Esophagus muscularis mucosa (tissue), 4 donors: ENCODE measurements at regions not wholly inside any gene's neighbourhood (a gene's known extent, or its start where the extent isn't known, plus 50 kb on each side); places are given as distances from the start of the nearest gene placed in this dataset.

Source experiments
- DNase-seq: peaks from one replicate; pipeline ENCODE4 v3.0.0-alpha.2; 2017; ENCODE audit errors: extremely low spot score
- H3K27ac ChIP-seq, 4 donors: fragments of 200-600 bp; sonication (generic); replicated peaks in 1 of 4; 1 replicate in 3 of 4; 2 replicates in 1 of 4; pipeline ENCODE4 v1.5.1; 2016 to 2019; ENCODE audit warnings: mild to moderate bottlenecking in 1 of 4
- H3K27me3 ChIP-seq, 4 donors: fragments of 200-600 bp; sonication (generic); one replicate each; pipeline versions ENCODE4 v1.5.1 to v1.6.0; 2016 to 2019
- H3K36me3 ChIP-seq, 4 donors: fragments of 200-600 bp; sonication (generic); one replicate each; pipeline ENCODE4 v1.5.1; 2016 to 2019
- H3K4me1 ChIP-seq, 4 donors: fragments of 200-600 bp; sonication (generic); one replicate each; pipeline ENCODE4 v1.5.1; 2016 to 2019
- H3K4me3 ChIP-seq, 4 donors: fragments of 200-600 bp; sonication (generic); 1 replicate in 2 of 4; 2 replicates in 2 of 4; pipeline ENCODE4 v1.5.1; 2016 to 2019; ENCODE audit warnings: mild to moderate bottlenecking in 4 of 4, moderate library complexity in 1 of 4
- H3K9me3 ChIP-seq, 4 donors: fragments of 200-600 bp; sonication (generic); 1 replicate in 3 of 4; 2 replicates in 1 of 4; pipeline ENCODE4 v1.5.1; 2016 to 2019
- CTCF ChIP-seq, 3 experiments: fragments of 200-600 bp in 2 of 3; fragments of 450-650 bp in 1 of 3; sonication (generic) in 2 of 3; IDR thresholded peaks; one replicate each; pipeline ENCODE4 v1.5.1; 2017 to 2019; ENCODE audit warnings: antibody characterized with exemption in 3 of 3, mild to moderate bottlenecking in 2 of 3, moderate library complexity in 1 of 3
- EP300 ChIP-seq: sonication (generic); formaldehyde crosslinking; IDR thresholded peaks from one replicate; pipeline ENCODE4 v1.6.1; 2017; ENCODE audit warnings: antibody characterized with exemption
- POLR2A ChIP-seq: fragments of 450-650 bp; IDR thresholded peaks from one replicate; pipeline ENCODE4 v1.6.1; 2017; ENCODE audit warnings: antibody characterized with exemption, moderate library complexity, mild to moderate bottlenecking, low read depth
- POLR2AphosphoS5 ChIP-seq, 2 donors: sonication (generic); formaldehyde crosslinking; IDR thresholded peaks; one replicate each; pipeline ENCODE4 v1.6.1; 2017; ENCODE audit warnings: antibody characterized with exemption in 2 of 2
- WGBS: methylation state at CpG from one replicate; pipeline ENCODE4 v1.1.5; 2018; 5-methylcytosine and 5-hydroxymethylcytosine counted together
- intact Hi-C: fragments of 100-400 bp; cut with DNase I; formaldehyde crosslinking; loops from one replicate; pipeline ENCODE4 v1.15.1; 2023
- small RNA-seq, 3 donors: library from RNA; depleted of rRNA; stranded (forward); fragments of <200 nt; gene quantifications; one replicate each; pipeline ENCODE3, GENCODE V24; 2016

GRCh38 chr6:8507286-8507685, 71.9 kb upstream of the SLC35B3 start:
- H3K9me3 ChIP-seq, result no peaks in the 10 kb centered on the region
- H3K36me3 ChIP-seq, result no peaks in the 10 kb centered on the region
- no peak for DNase-seq
- no peaks in the 10 kb centered on the region for H3K27me3 ChIP-seq
- 89% methylated on average over 5 of the region's 5 CpGs for WGBS
- intact Hi-C loops, result no loop called here
- H3K4me3 ChIP-seq, result no peak overlapping the region
- H3K27ac ChIP-seq, result no peak overlapping the region
- H3K4me1 ChIP-seq, result no peaks in the 10 kb centered on the region
- no peak for TF ChIP-seq POLR2A

- Histone ChIP-seq H3K4me1 (no peaks in the 10 kb centered on the region), H3K27ac (no peak overlapping the region), H3K36me3 (no peaks in the 10 kb centered on the region), H3K27me3 (no peaks in the 10 kb centered on the region), H3K4me3 (no peak overlapping the region), H3K9me3 (peaks cover 0 to 1% (median 0%) of the 10 kb centered on the region in 4 donors)
- intact Hi-C loops, result no loop called here
- TF ChIP-seq POLR2AphosphoS5 (IDR thresholded peaks at IDR 0.05), result no peak
- TF ChIP-seq EP300, result no peak
- no peak for TF ChIP-seq POLR2A
- TF ChIP-seq CTCF (IDR thresholded peaks at IDR 0.05), result no peak
- 13% methylated on average over 1 of the region's 1 CpG for WGBS
- no peak for DNase-seq
Observed at GRCh38 chr6:8506126-8506525, 70.8 kb upstream of the SLC35B3 start.

- intact Hi-C loops, result no loop called here
Observed at GRCh38 chr6:8499540-8499939, 64.2 kb upstream of the SLC35B3 start.

GRCh38 chr6:8494730-8495129, 59.4 kb upstream of the SLC35B3 start:
- H3K36me3 ChIP-seq, result no peaks in the 10 kb centered on the region
- WGBS, result 92% methylated on average over 5 of the region's 5 CpGs
- TF ChIP-seq POLR2A (no peak), CTCF (IDR thresholded peaks at IDR 0.05) (no peak), POLR2AphosphoS5 (IDR thresholded peaks at IDR 0.05) (no peak), EP300 (no peak)
- H3K4me3 ChIP-seq, result no peak overlapping the region
- peaks cover 0 to 11% (median 0%) of the 10 kb centered on the region in 4 donors for H3K9me3 ChIP-seq
- no peaks in the 10 kb centered on the region for H3K27me3 ChIP-seq
- no peaks in the 10 kb centered on the region for H3K4me1 ChIP-seq
- H3K27ac ChIP-seq, result no peak overlapping the region
- no peak for DNase-seq
- intact Hi-C loops, result no loop called here

More at GRCh38 chr6:8499540-8499939, 64.2 kb upstream of the SLC35B3 start:
- Histone ChIP-seq H3K27me3 (no peaks in the 10 kb centered on the region), H3K4me3 (no peak overlapping the region), H3K27ac (no peak overlapping the region), H3K9me3 (peaks cover 0 to 15% (median 0%) of the 10 kb centered on the region in 4 donors), H3K4me1 (no peaks in the 10 kb centered on the region), H3K36me3 (no peaks in the 10 kb centered on the region)
- TF ChIP-seq POLR2AphosphoS5 (IDR thresholded peaks at IDR 0.05) (no peak), CTCF (IDR thresholded peaks at IDR 0.05) (peak in 1 of 3 experiments; percentile 12), POLR2A (no peak)
- DNase-seq, result no peak
- WGBS, result 62% methylated on average over 1 of the region's 1 CpG

GRCh38 chr6:8492536-8493133, 57.3 kb upstream of the SLC35B3 start:
- WGBS, result 73% methylated on average over 2 of the region's 2 CpGs
- TF ChIP-seq EP300 (no peak), CTCF (IDR thresholded peaks at IDR 0.05) (no peak), POLR2A (no peak), POLR2AphosphoS5 (IDR thresholded peaks at IDR 0.05) (no peak)
- H3K27me3 ChIP-seq, result no peaks in the 10 kb centered on the region
- no peaks in the 10 kb centered on the region for H3K36me3 ChIP-seq
- no peaks in the 10 kb centered on the region for H3K4me1 ChIP-seq
- H3K27ac ChIP-seq, result no peak overlapping the region
- H3K9me3 ChIP-seq, result peaks cover 0 to 9% (median 0%) of the 10 kb centered on the region in 4 donors
- H3K4me3 ChIP-seq, result no peak overlapping the region
- intact Hi-C loops, result no loop called here
- DNase-seq, result no peak

Small RNA genes lying in the stretch of these regions (small RNA-seq; reads per million reads assigned to genes)
- 0 reads per million in 3 donors for gene RF02101
- gene RNU6ATAC21P, result 0 reads per million in 3 donors
